HepG2 (cell line): ENCODE measurements at regions not wholly inside any gene's neighbourhood (a gene's known extent, or its start where the extent isn't known, plus 50 kb on each side); places are given as distances from the start of the nearest gene placed in this dataset.

Experiments
- ATAC-seq: fragments of 200-7000 bp; cut with Tn5 transposase; 3 replicates; pipeline ENCODE4 v1.9.1; 2020; ENCODE audit warnings: mild to moderate bottlenecking, moderate library complexity
- BruUV-seq: library from RNA; stranded (reverse); fragments of 400-500 nt; replicated peaks from 2 replicates; lab custom pipeline; 2021; lab: Mats Ljungman, UMichigan
- CTCF ChIA-PET: fragments of 300-600 bp; formaldehyde crosslinking; extraction: SDS; loops from one replicate; lab custom pipeline; 2021; ENCODE audit warnings: low total read pairs, inconsistent platforms, low intra/inter-chr PET ratio; lab: Yijun Ruan, JAX
- POLR2A ChIA-PET: fragments of 350-600 bp; sonication (Branson Sonifier 250); formaldehyde crosslinking; loops from one replicate; lab custom pipeline; 2020; ENCODE audit warnings: antibody characterized with exemption, inconsistent platforms; lab: Yijun Ruan, JAX
- DNase-seq: peaks from one replicate; pipeline ENCODE4 v3.0.0-alpha.2; 2015; ENCODE audit warnings: low spot score
- FAIRE-seq: peaks from 3 replicates; lab custom pipeline; 2011; peaks lifted over from hg19 to GRCh38; lab: Jason Lieb, UNC
- H2AFZ ChIP-seq: one replicate; pipeline ENCODE4 v1.6.1; 2011; ENCODE audit warnings: low read length, inconsistent platforms
- H3K27ac ChIP-seq: fragments of 300-600 bp; 3 replicates; pipeline ENCODE4 v1.8.0; 2011; ENCODE audit warnings: mixed run types, mild to moderate bottlenecking, mixed read lengths, low read length, inconsistent platforms; ENCODE audit not compliant: insufficient read depth; ENCODE audit errors: extremely low read length
- H3K27me3 ChIP-seq, 2 experiments: fragments of 200-600 bp in 1 of 2; 2 replicates in 1 of 2; 3 replicates in 1 of 2; pipeline versions ENCODE4 v1.6.0 to v1.8.0; 2011; ENCODE audit warnings: low read length in 2 of 2, mild to moderate bottlenecking in 2 of 2, moderate library complexity in 2 of 2, inconsistent platforms in 1 of 2; ENCODE audit not compliant: insufficient read depth in 2 of 2, control insufficient read depth in 1 of 2
- H3K36me3 ChIP-seq, 2 experiments: fragments of 200-600 bp in 1 of 2; replicated peaks in 1 of 2; 2 replicates in 1 of 2; 3 replicates in 1 of 2; pipeline versions ENCODE4 v1.5.1 to v1.8.0; 2011; ENCODE audit warnings: low read length in 2 of 2, inconsistent platforms in 1 of 2; ENCODE audit not compliant: insufficient read depth in 2 of 2, control insufficient read depth in 1 of 2
- H3K4me1 ChIP-seq: 2 replicates; pipeline ENCODE4 v1.5.1; 2012; ENCODE audit warnings: low read length, inconsistent platforms; ENCODE audit not compliant: insufficient read depth
- H3K4me2 ChIP-seq: 2 replicates; pipeline ENCODE4 v1.6.0; 2011; ENCODE audit warnings: low read depth, low read length, inconsistent platforms
- H3K4me3 ChIP-seq, 3 experiments: fragments of 200-600 bp in 1 of 3; sonication (generic), shearing (Covaris generic) in 1 of 3; replicated peaks in 1 of 3; 2 replicates each; pipeline ENCODE4 v1.5.1; 2011 to 2016; ENCODE audit warnings: low read length in 3 of 3, inconsistent platforms in 2 of 3, low read depth in 2 of 3, mild to moderate bottlenecking in 2 of 3, control low read depth in 1 of 3, mixed read lengths in 1 of 3; ENCODE audit not compliant: insufficient read depth in 1 of 3
- H3K79me2 ChIP-seq: one replicate; pipeline ENCODE4 v1.6.1; 2011; ENCODE audit warnings: low read length, inconsistent platforms; ENCODE audit not compliant: insufficient read depth
- H3K9ac ChIP-seq: 2 replicates; pipeline ENCODE4 v1.6.0; 2011; ENCODE audit warnings: mild to moderate bottlenecking, low read depth, low read length, inconsistent platforms; ENCODE audit not compliant: insufficient read depth
- H3K9me3 ChIP-seq: 2 replicates; pipeline ENCODE4 v1.5.1; 2012; ENCODE audit warnings: mild to moderate bottlenecking, low read length
- H4K20me1 ChIP-seq: 2 replicates; pipeline ENCODE4 v1.6.0; 2011; ENCODE audit warnings: inconsistent platforms, mild to moderate bottlenecking, low read length, moderate library complexity; ENCODE audit not compliant: insufficient read depth
- BORCS8-MEF2B ChIP-seq: sonication (generic); formaldehyde crosslinking; IDR thresholded peaks from 2 replicates; pipeline ENCODE4 v1.8.0; 2022; ENCODE audit warnings: mild to moderate bottlenecking, missing genetic modification reagents
- ERF ChIP-seq: IDR thresholded peaks from 2 replicates; pipeline ENCODE4 v1.6.1; 2018; ENCODE audit warnings: missing biosample characterization, missing genetic modification reagents
- GPN1 ChIP-seq: sonication (generic); formaldehyde crosslinking; IDR thresholded peaks from 2 replicates; pipeline ENCODE4 v1.5.1; 2020; ENCODE audit warnings: missing genetic modification reagents, borderline replicate concordance
- JUN ChIP-seq: sonication (generic); formaldehyde crosslinking; IDR thresholded peaks from 2 replicates; pipeline ENCODE4 v1.4.0; 2020; ENCODE audit warnings: mild to moderate bottlenecking, missing genetic modification reagents
- MAFG ChIP-seq: sonication (generic); formaldehyde crosslinking; IDR thresholded peaks from 2 replicates; pipeline ENCODE4 v1.5.1; 2020; ENCODE audit warnings: mild to moderate bottlenecking, missing genetic modification reagents
- MTF2 ChIP-seq: sonication (generic); formaldehyde crosslinking; IDR thresholded peaks from 2 replicates; pipeline ENCODE4 v1.5.0; 2020; ENCODE audit warnings: missing genetic modification reagents, borderline replicate concordance
- MZF1 ChIP-seq: sonication (generic); formaldehyde crosslinking; IDR thresholded peaks from 2 replicates; pipeline ENCODE4 v1.8.1; 2023; ENCODE audit warnings: mild to moderate bottlenecking, missing genetic modification reagents, borderline replicate concordance
- RBM22 ChIP-seq: fragments of 200-400 bp; formaldehyde crosslinking; optimal IDR thresholded peaks from 2 replicates; pipeline ENCODE3; 2017; ENCODE audit warnings: mild to moderate bottlenecking, low read length, moderate library complexity
- SP4 ChIP-seq: sonication (generic); formaldehyde crosslinking; IDR thresholded peaks from 2 replicates; pipeline ENCODE4 v1.8.1; 2023; ENCODE audit warnings: mild to moderate bottlenecking, missing genetic modification reagents
- SRF ChIP-seq: IDR thresholded peaks from 2 replicates; pipeline ENCODE4 v1.6.1; 2011; ENCODE audit warnings: mild to moderate bottlenecking, low read depth, low read length, moderate library complexity
- STAG1 ChIP-seq: sonication (generic); formaldehyde crosslinking; IDR thresholded peaks from 2 replicates; pipeline ENCODE4 v1.4.0; 2020; ENCODE audit warnings: missing genetic modification reagents
- ZMYM4 ChIP-seq: sonication (generic); formaldehyde crosslinking; IDR thresholded peaks from 2 replicates; pipeline ENCODE4 v1.8.1; 2023; ENCODE audit warnings: mild to moderate bottlenecking, missing genetic modification reagents
- ZNF180 ChIP-seq: sonication (generic); formaldehyde crosslinking; IDR thresholded peaks from 2 replicates; pipeline ENCODE4 v1.4.0; 2020; ENCODE audit warnings: low read depth, missing genetic modification reagents, borderline replicate concordance
- ZNF326 ChIP-seq: sonication (generic); formaldehyde crosslinking; IDR thresholded peaks from 2 replicates; pipeline ENCODE4 v1.4.0; 2020; ENCODE audit warnings: missing genetic modification reagents, borderline replicate concordance
- ZNF496 ChIP-seq: sonication (generic); formaldehyde crosslinking; IDR thresholded peaks from 2 replicates; pipeline ENCODE4 v1.8.1; 2023; ENCODE audit warnings: mild to moderate bottlenecking, moderate library complexity, missing genetic modification reagents; ENCODE audit not compliant: insufficient replicate concordance
- ZNF501 ChIP-seq: sonication (generic); formaldehyde crosslinking; IDR thresholded peaks from 2 replicates; pipeline ENCODE4 v1.5.1; 2020; ENCODE audit warnings: mild to moderate bottlenecking, moderate library complexity, missing genetic modification reagents
- ZNF768 ChIP-seq: sonication (generic); formaldehyde crosslinking; IDR thresholded peaks from 2 replicates; pipeline ENCODE4 v1.4.0; 2020; ENCODE audit warnings: missing genetic modification reagents
- ZNF773 ChIP-seq: sonication (generic); formaldehyde crosslinking; IDR thresholded peaks from 2 replicates; pipeline ENCODE4 v1.4.0; 2020; ENCODE audit warnings: missing genetic modification reagents, borderline replicate concordance
- ZNF788 ChIP-seq: sonication (generic); formaldehyde crosslinking; IDR thresholded peaks from 2 replicates; pipeline ENCODE4 v1.5.0; 2020; ENCODE audit warnings: mild to moderate bottlenecking, missing genetic modification reagents, borderline replicate concordance
- WGBS: methylation state at CpG from one replicate; pipeline ENCODE4 v1.1.6; 2017; ENCODE audit warnings: low lambda C conversion rate; 5-methylcytosine and 5-hydroxymethylcytosine counted together
- in situ Hi-C: cut with HindIII; loops from 2 replicates; pipeline ENCODE4 v1.10.0; 2017; ENCODE audit warnings: low pct_unique_long_range_greater_than_20kb; ENCODE audit not compliant: extremely low pct_ligation_motif_present
- intact Hi-C: fragments of 100-400 bp; cut with micrococcal nuclease; formaldehyde crosslinking; loops from one replicate; pipeline ENCODE4 v1.10.0; 2022; ENCODE audit not compliant: unreplicated experiment
- TF ChIP-seq, protein P1 (sequence below): sonication (generic); formaldehyde crosslinking; IDR thresholded peaks from 2 replicates; pipeline ENCODE4 v1.4.0; 2020; ENCODE audit warnings: missing genetic modification reagents

DNA sequence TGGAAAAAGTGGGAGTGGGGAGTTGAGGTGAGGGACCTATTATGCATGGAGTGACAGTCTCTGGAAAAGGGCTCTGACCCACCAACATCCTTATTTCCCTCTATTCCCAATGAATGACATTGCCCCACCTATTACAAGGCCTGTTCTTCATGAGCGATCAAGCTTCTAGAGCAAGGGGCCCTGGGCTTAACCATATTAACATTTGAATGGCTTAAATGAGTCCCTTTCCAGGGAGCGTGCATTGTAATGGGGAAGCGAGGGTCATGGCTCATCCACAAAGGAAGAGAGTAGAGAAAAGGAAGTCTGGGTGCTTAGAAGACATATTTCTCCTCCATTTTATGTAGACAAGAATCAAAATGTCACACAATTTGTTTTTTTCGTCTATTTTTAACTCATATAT, 255.5 kb downstream of the CAAP1 start:
- WGBS: 0% methylated on average over 4 of the region's 4 CpGs
- CTCF ChIA-PET: no interaction called here
- TF ChIP-seq SP4: no peak
- TF ChIP-seq MZF1 (CRISPR knock-in tag): no peak
- no peak for TF ChIP-seq SRF
- TF ChIP-seq ZNF788 (CRISPR knock-in tag): no peak
- no peak for TF ChIP-seq STAG1 (CRISPR knock-in tag)
- TF ChIP-seq GPN1 (CRISPR knock-in tag): no peak
- TF ChIP-seq JUN (CRISPR knock-in tag): no peak
- no peak for TF ChIP-seq ZNF773 (CRISPR knock-in tag)
- TF ChIP-seq RBM22: no peak
- no peak for TF ChIP-seq BORCS8-MEF2B (CRISPR knock-in tag)
- TF ChIP-seq ZNF326: no peak
- TF ChIP-seq ZNF501 (CRISPR knock-in tag): no peak
- TF ChIP-seq ZNF496: no peak
- no peak for TF ChIP-seq MAFG (CRISPR knock-in tag)
- TF ChIP-seq ZNF768 (CRISPR knock-in tag): no peak
- TF ChIP-seq ZMYM4 (CRISPR knock-in tag): no peak
- TF ChIP-seq MTF2 (CRISPR knock-in tag): no peak
- no peak for TF ChIP-seq ERF (CRISPR knock-in tag)
- TF ChIP-seq, protein P1, sequence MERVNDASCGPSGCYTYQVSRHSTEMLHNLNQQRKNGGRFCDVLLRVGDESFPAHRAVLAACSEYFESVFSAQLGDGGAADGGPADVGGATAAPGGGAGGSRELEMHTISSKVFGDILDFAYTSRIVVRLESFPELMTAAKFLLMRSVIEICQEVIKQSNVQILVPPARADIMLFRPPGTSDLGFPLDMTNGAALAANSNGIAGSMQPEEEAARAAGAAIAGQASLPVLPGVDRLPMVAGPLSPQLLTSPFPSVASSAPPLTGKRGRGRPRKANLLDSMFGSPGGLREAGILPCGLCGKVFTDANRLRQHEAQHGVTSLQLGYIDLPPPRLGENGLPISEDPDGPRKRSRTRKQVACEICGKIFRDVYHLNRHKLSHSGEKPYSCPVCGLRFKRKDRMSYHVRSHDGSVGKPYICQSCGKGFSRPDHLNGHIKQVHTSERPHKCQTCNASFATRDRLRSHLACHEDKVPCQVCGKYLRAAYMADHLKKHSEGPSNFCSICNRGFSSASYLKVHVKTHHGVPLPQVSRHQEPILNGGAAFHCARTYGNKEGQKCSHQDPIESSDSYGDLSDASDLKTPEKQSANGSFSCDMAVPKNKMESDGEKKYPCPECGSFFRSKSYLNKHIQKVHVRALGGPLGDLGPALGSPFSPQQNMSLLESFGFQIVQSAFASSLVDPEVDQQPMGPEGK (CRISPR knock-in tag): no peak
- TF ChIP-seq ZNF180 (CRISPR knock-in tag): no peak
- TF ChIP-seq, all 625 proteins: peak for 0
- no peak for ATAC-seq
- Histone ChIP-seq H3K4me3 (no peak overlapping the region), H3K27ac (no peak overlapping the region), H3K36me3 (no peaks in the 10 kb centered on the region), H3K27me3 (no peaks in the 10 kb centered on the region), H3K9ac (no peak overlapping the region), H2AFZ (no peak overlapping the region), H3K4me1 (no peaks in the 10 kb centered on the region), H4K20me1 (no peaks in the 10 kb centered on the region), H3K4me2 (no peak overlapping the region), H3K9me3 (no peaks in the 10 kb centered on the region), H3K79me2 (no peaks in the 10 kb centered on the region)
- DNase-seq: no peak
- BruUV-seq: no TSS peak
- intact Hi-C loops (loop anchor here (10.0 kb wide), 1 partner anchor 58 kb away; no protein-coding TSS in a partner anchor), in situ Hi-C loops (no loop called here)
- FAIRE-seq: no peak
- POLR2A ChIA-PET: no interaction called here
